SK-N-SH (cell line): ENCODE measurements at regions not wholly inside any gene's neighbourhood (a gene's known extent, or its start where the extent isn't known, plus 50 kb on each side); places are given as distances from the start of the nearest gene placed in this dataset.

Experiments
- EP300 ChIP-seq, 2 experiments: IDR thresholded peaks; 2 replicates each; pipeline versions ENCODE4 v1.4.0 to v1.6.1; 2012; ENCODE audit warnings: borderline replicate concordance in 1 of 2, low read depth in 1 of 2, low read length in 1 of 2
- IRF3 ChIP-seq: fragments of 150-350 bp; IDR thresholded peaks from 2 replicates; pipeline ENCODE4 v1.6.1; 2016; ENCODE audit warnings: mild to moderate bottlenecking, low read depth, low read length
- JUND ChIP-seq: IDR thresholded peaks from 2 replicates; pipeline ENCODE4 v1.4.0; 2012
- MXI1 ChIP-seq: IDR thresholded peaks from 2 replicates; pipeline ENCODE4 v1.6.1; 2012; ENCODE audit warnings: mild to moderate bottlenecking, low read depth, low read length, improper control_type of control experiment
- SIN3A ChIP-seq: IDR thresholded peaks from 2 replicates; pipeline ENCODE4 v1.6.1; 2012; ENCODE audit warnings: low read depth, mild to moderate bottlenecking, low read length, moderate library complexity, borderline replicate concordance
- TAF1 ChIP-seq: IDR thresholded peaks from 2 replicates; pipeline ENCODE4 v1.6.1; 2012; ENCODE audit warnings: low read depth, mild to moderate bottlenecking, low read length, moderate library complexity, borderline replicate concordance
- TF ChIP-seq, protein P1 (sequence below): IDR thresholded peaks from 2 replicates; pipeline ENCODE4 v1.6.1; 2012; ENCODE audit warnings: mild to moderate bottlenecking, low read depth, low read length, moderate library complexity
- TF ChIP-seq, protein P2 (sequence below): fragments of 200-600 bp; sonication (generic); IDR thresholded peaks from 2 replicates; pipeline ENCODE4 v1.6.1; 2017; ENCODE audit warnings: antibody characterized with exemption, mild to moderate bottlenecking, moderate library complexity

GRCh38 chr20:54860716-54861115 is 385.3 kb downstream of the DOK5 start:
- TF ChIP-seq, protein P1, sequence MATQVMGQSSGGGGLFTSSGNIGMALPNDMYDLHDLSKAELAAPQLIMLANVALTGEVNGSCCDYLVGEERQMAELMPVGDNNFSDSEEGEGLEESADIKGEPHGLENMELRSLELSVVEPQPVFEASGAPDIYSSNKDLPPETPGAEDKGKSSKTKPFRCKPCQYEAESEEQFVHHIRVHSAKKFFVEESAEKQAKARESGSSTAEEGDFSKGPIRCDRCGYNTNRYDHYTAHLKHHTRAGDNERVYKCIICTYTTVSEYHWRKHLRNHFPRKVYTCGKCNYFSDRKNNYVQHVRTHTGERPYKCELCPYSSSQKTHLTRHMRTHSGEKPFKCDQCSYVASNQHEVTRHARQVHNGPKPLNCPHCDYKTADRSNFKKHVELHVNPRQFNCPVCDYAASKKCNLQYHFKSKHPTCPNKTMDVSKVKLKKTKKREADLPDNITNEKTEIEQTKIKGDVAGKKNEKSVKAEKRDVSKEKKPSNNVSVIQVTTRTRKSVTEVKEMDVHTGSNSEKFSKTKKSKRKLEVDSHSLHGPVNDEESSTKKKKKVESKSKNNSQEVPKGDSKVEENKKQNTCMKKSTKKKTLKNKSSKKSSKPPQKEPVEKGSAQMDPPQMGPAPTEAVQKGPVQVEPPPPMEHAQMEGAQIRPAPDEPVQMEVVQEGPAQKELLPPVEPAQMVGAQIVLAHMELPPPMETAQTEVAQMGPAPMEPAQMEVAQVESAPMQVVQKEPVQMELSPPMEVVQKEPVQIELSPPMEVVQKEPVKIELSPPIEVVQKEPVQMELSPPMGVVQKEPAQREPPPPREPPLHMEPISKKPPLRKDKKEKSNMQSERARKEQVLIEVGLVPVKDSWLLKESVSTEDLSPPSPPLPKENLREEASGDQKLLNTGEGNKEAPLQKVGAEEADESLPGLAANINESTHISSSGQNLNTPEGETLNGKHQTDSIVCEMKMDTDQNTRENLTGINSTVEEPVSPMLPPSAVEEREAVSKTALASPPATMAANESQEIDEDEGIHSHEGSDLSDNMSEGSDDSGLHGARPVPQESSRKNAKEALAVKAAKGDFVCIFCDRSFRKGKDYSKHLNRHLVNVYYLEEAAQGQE, result no peak
- TF ChIP-seq, protein P2, sequence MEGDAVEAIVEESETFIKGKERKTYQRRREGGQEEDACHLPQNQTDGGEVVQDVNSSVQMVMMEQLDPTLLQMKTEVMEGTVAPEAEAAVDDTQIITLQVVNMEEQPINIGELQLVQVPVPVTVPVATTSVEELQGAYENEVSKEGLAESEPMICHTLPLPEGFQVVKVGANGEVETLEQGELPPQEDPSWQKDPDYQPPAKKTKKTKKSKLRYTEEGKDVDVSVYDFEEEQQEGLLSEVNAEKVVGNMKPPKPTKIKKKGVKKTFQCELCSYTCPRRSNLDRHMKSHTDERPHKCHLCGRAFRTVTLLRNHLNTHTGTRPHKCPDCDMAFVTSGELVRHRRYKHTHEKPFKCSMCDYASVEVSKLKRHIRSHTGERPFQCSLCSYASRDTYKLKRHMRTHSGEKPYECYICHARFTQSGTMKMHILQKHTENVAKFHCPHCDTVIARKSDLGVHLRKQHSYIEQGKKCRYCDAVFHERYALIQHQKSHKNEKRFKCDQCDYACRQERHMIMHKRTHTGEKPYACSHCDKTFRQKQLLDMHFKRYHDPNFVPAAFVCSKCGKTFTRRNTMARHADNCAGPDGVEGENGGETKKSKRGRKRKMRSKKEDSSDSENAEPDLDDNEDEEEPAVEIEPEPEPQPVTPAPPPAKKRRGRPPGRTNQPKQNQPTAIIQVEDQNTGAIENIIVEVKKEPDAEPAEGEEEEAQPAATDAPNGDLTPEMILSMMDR, result no peak
- TF ChIP-seq JUND (no peak), TAF1 (no peak), MXI1 (no peak), EP300 (IDR thresholded peaks at IDR 0.05; ENCODE audit: borderline replicate concordance in 1 of 2, low read depth in 1 of 2, low read length in 1 of 2) (no peak), SIN3A (no peak), IRF3 (no peak)
